ENCODE measurements at regions not wholly inside any gene's neighbourhood (a gene's known extent, or its start where the extent isn't known, plus 50 kb on each side); places are given as distances from the start of the nearest gene placed in this dataset.

DNA sequence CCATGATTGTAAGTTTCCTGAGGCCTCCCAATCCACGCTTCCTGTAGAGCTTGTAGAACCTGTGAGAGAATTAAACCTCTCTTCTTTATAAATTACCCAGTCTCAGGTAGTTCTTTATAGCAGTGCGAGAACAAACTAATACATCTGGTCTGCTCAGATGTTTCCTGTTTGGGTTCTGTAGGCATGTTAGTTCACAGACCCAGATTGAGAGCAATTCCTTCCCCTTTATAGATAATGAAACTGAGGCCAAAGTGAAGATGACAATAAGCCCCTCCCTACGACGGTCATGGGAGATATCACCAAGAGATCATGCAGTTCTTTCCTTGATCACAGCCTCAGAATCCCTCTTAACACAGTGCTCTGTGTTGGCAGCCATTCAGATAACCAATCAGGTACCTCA is 76.5 kb upstream of the CLMN start:
- POLR2A ChIA-PET, result no interaction called here
- Histone ChIP-seq H3K27ac (ENCODE audit: extremely low read depth, low read depth, low read length) (no peak overlapping the region), H3K9me3 (ENCODE audit: control insufficient read depth, insufficient read depth, low read depth, low read length) (no peaks in the 10 kb centered on the region), H3K36me3 (ENCODE audit: control insufficient read depth in 2 of 2, insufficient read depth in 1 of 2, low read length in 2 of 2) (no peaks in the 10 kb centered on the region), H3K4me3 (ENCODE audit: low read depth, low read length) (no peak overlapping the region), H3K4me1 (ENCODE audit: control insufficient read depth, insufficient read depth, low read length) (peaks cover 3% of the 10 kb centered on the region; the same call in 1 of the 2 replicates)
- CTCF ChIA-PET, result no interaction called here
- no peak for TF ChIP-seq ZNF626 (tag by site-specific recombination; IDR thresholded peaks at IDR 0.05)
- no peak for TF ChIP-seq BCL11A (tag by site-specific recombination; IDR thresholded peaks at IDR 0.05; ENCODE audit: low read depth)
- TF ChIP-seq ZNF221 (tag by site-specific recombination; IDR thresholded peaks at IDR 0.05; ENCODE audit: borderline replicate concordance), result no peak
- no peak for TF ChIP-seq ZNF138 (tag by site-specific recombination; IDR thresholded peaks at IDR 0.05; ENCODE audit: borderline replicate concordance)
- no peak for TF ChIP-seq ZNF140 (tag by site-specific recombination; IDR thresholded peaks at IDR 0.05)
- TF ChIP-seq, protein P1, sequence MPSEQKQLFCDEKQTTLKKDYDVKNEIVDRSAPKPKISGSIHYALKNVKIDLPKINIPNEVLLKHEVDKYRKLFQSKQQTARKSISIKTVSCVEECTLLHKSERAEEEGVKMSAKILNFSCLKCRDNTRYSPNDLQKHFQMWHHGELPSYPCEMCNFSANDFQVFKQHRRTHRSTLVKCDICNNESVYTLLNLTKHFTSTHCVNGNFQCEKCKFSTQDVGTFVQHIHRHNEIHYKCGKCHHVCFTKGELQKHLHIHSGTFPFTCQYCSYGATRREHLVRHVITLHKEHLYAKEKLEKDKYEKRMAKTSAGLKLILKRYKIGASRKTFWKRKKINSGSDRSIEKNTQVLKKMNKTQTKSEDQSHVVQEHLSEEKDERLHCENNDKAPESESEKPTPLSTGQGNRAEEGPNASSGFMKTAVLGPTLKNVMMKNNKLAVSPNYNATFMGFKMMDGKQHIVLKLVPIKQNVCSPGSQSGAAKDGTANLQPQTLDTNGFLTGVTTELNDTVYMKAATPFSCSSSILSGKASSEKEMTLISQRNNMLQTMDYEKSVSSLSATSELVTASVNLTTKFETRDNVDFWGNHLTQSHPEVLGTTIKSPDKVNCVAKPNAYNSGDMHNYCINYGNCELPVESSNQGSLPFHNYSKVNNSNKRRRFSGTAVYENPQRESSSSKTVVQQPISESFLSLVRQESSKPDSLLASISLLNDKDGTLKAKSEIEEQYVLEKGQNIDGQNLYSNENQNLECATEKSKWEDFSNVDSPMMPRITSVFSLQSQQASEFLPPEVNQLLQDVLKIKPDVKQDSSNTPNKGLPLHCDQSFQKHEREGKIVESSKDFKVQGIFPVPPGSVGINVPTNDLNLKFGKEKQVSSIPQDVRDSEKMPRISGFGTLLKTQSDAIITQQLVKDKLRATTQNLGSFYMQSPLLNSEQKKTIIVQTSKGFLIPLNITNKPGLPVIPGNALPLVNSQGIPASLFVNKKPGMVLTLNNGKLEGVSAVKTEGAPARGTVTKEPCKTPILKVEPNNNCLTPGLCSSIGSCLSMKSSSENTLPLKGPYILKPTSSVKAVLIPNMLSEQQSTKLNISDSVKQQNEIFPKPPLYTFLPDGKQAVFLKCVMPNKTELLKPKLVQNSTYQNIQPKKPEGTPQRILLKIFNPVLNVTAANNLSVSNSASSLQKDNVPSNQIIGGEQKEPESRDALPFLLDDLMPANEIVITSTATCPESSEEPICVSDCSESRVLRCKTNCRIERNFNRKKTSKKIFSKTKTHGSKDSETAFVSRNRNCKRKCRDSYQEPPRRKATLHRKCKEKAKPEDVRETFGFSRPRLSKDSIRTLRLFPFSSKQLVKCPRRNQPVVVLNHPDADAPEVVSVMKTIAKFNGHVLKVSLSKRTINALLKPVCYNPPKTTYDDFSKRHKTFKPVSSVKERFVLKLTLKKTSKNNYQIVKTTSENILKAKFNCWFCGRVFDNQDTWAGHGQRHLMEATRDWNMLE (tag by site-specific recombination; conservative IDR thresholded peaks at IDR 0.05; ENCODE audit: low read depth), result no peak
- TF ChIP-seq ZBTB48 (tag by site-specific recombination; IDR thresholded peaks at IDR 0.05), result no peak
- no peak for TF ChIP-seq ZNF223 (tag by site-specific recombination; IDR thresholded peaks at IDR 0.05)
- no peak for TF ChIP-seq TCF7L2 (IDR thresholded peaks at IDR 0.05; ENCODE audit: borderline replicate concordance, low read depth, low read length)
- TF ChIP-seq, protein P2, sequence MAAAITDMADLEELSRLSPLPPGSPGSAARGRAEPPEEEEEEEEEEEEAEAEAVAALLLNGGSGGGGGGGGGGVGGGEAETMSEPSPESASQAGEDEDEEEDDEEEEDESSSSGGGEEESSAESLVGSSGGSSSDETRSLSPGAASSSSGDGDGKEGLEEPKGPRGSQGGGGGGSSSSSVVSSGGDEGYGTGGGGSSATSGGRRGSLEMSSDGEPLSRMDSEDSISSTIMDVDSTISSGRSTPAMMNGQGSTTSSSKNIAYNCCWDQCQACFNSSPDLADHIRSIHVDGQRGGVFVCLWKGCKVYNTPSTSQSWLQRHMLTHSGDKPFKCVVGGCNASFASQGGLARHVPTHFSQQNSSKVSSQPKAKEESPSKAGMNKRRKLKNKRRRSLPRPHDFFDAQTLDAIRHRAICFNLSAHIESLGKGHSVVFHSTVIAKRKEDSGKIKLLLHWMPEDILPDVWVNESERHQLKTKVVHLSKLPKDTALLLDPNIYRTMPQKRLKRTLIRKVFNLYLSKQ (tag by site-specific recombination; IDR thresholded peaks at IDR 0.05; ENCODE audit: borderline replicate concordance), result no peak
- TF ChIP-seq, protein P3, sequence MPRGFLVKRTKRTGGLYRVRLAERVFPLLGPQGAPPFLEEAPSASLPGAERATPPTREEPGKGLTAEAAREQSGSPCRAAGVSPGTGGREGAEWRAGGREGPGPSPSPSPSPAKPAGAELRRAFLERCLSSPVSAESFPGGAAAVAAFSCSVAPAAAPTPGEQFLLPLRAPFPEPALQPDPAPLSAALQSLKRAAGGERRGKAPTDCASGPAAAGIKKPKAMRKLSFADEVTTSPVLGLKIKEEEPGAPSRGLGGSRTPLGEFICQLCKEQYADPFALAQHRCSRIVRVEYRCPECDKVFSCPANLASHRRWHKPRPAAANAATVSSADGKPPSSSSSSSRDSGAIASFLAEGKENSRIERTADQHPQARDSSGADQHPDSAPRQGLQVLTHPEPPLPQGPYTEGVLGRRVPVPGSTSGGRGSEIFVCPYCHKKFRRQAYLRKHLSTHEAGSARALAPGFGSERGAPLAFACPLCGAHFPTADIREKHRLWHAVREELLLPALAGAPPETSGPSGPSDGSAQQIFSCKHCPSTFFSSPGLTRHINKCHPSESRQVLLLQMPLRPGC (tag by site-specific recombination; IDR thresholded peaks at IDR 0.05), result no peak
- TF ChIP-seq ZNF391 (tag by site-specific recombination; IDR thresholded peaks at IDR 0.05; ENCODE audit: borderline replicate concordance, low read depth), result no peak
- no peak for TF ChIP-seq GLI4 (tag by site-specific recombination; IDR thresholded peaks at IDR 0.05)
- TF ChIP-seq, protein P4, sequence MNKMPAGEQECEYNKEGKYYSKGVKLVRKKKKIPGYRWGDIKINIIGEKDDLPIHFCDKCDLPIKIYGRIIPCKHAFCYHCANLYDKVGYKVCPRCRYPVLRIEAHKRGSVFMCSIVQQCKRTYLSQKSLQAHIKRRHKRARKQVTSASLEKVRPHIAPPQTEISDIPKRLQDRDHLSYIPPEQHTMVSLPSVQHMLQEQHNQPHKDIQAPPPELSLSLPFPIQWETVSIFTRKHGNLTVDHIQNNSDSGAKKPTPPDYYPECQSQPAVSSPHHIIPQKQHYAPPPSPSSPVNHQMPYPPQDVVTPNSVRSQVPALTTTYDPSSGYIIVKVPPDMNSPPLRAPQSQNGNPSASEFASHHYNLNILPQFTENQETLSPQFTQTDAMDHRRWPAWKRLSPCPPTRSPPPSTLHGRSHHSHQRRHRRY (tag by site-specific recombination; IDR thresholded peaks at IDR 0.05), result no peak

DNA sequence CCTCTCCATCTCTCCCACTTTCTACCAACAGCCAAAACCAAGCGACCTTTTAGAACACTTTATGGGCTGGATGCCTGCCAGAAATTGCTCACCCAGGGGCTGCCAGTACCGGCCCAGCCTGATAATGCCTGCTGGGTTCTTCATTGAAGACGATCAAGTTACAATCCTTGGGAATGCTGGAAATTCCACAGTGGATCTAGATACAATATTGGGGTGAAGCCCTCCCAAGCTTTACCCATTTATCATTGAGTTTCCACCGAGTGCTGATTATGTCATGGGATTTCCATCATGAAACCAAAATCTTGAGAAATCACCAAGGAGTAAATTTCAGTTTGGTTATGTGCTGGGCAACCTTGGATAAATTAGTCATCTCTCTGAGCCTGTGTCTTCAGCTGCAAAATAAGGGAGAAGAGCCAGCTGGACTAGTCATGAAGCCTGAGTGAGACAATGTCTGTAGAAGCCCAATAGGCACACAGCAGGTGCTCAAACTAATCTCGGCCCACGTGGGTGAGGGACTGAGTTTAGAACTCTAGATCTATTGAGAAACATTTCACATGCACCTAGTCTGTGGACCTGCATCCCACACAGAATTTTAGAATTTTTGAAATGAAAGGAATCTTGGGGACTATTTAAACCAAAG is 75.5 kb upstream of the CLMN start:
- no peak overlapping the region for H3K4me3 ChIP-seq (ENCODE audit: low read depth, low read length)
- H3K36me3 ChIP-seq (ENCODE audit: control insufficient read depth in 2 of 2, insufficient read depth in 1 of 2, low read length in 2 of 2), result no peaks in the 10 kb centered on the region
- no peak overlapping the region for H3K27ac ChIP-seq (ENCODE audit: extremely low read depth, low read depth, low read length)
- ChIA-PET POLR2A (no interaction called here), CTCF (interaction anchor here (1.3 kb wide), 1 partner anchor 37 kb away, joined by 4 read pairs; no protein-coding TSS in a partner anchor)
- H3K9me3 ChIP-seq (ENCODE audit: control insufficient read depth, insufficient read depth, low read depth, low read length), result no peaks in the 10 kb centered on the region
- peaks cover 3% of the 10 kb centered on the region; the same call in 1 of the 2 replicates for H3K4me1 ChIP-seq (ENCODE audit: control insufficient read depth, insufficient read depth, low read length)
- 0 out of 2 replicates have a peak, but pooled peaks have one; percentile 28 for TF ChIP-seq GLIS1 (tag by site-specific recombination; IDR thresholded peaks at IDR 0.05)
- no peak for TF ChIP-seq OVOL3 (tag by site-specific recombination; IDR thresholded peaks at IDR 0.05)
- peak; percentile 39 for TF ChIP-seq ZNF335 (tag by site-specific recombination; conservative IDR thresholded peaks at IDR 0.05)
- 0 out of 2 replicates have a peak, but pooled peaks have one; percentile 12 for TF ChIP-seq ZNF629 (tag by site-specific recombination; IDR thresholded peaks at IDR 0.05)
- TF ChIP-seq ZNF121 (tag by site-specific recombination; IDR thresholded peaks at IDR 0.05), result no peak
- TF ChIP-seq ZNF324 (tag by site-specific recombination; IDR thresholded peaks at IDR 0.05), result no peak
- TF ChIP-seq IKZF3 (tag by site-specific recombination; IDR thresholded peaks at IDR 0.05), result peak; percentile 37; the same call in 1 of the 2 replicates

All from HEK293 (cell line).